MM.1S (cell line): ENCODE measurements at regions not wholly inside any gene's neighbourhood (a gene's known extent, or its start where the extent isn't known, plus 50 kb on each side); places are given as distances from the start of the nearest gene placed in this dataset.

ENCODE experiments used
- CTCF ChIP-seq: fragments of 300-600 bp; sonication (generic); IDR thresholded peaks from 2 replicates; pipeline ENCODE4 v1.5.1; 2016; ENCODE audit warnings: antibody characterized with exemption, low read length, mixed read lengths
- EZH2 ChIP-seq: fragments of 300-600 bp; sonication (generic); optimal IDR thresholded peaks from 2 replicates; pipeline ENCODE3; 2017; ENCODE audit warnings: low read depth, mild to moderate bottlenecking, antibody characterized with exemption, low read length, mixed read lengths

- no peak for TF ChIP-seq CTCF
- TF ChIP-seq EZH2: no peak
Observed at GRCh38 chr4:31538877-31539276, 818.7 kb downstream of the PCDH7 start.
